HG02642 (cell line): ENCODE measurements at regions not wholly inside any gene's neighbourhood (a gene's known extent, or its start where the extent isn't known, plus 50 kb on each side); places are given as distances from the start of the nearest gene placed in this dataset.
"Not testable (repeated sequence)": the region's sequence is repeated elsewhere in the genome, so short reads cannot be mapped to it uniquely, and the experiment has no call there.

Experiments used
- ATAC-seq: cut with Tn5 transposase; IDR thresholded peaks from one replicate; pipeline ENCODE4 v1.9.1; 2021; ENCODE audit warnings: mild to moderate bottlenecking; ENCODE audit not compliant: unreplicated experiment, poor library complexity

- no peak for ATAC-seq
Observed at GRCh38 chr3:110887176-110887575, 184.4 kb upstream of the NECTIN3 start.

- ATAC-seq, result not testable (repeated sequence)
Observed at GRCh38 chr3:110888625-110889375, 182.8 kb upstream of the NECTIN3 start.

- not testable (repeated sequence) for ATAC-seq
Observed at GRCh38 chr3:110889376-110889699, 182.3 kb upstream of the NECTIN3 start.

- ATAC-seq, result no peak
Observed at GRCh38 chr3:110894574-110894973, 177.0 kb upstream of the NECTIN3 start.

GRCh38 chr3:110895054-110895453 is 176.6 kb upstream of the NECTIN3 start:
- no peak for ATAC-seq

- ATAC-seq, result no peak
Observed at GRCh38 chr3:110897046-110897445, 174.6 kb upstream of the NECTIN3 start.

GRCh38 chr3:110900576-110900975 is 171.0 kb upstream of the NECTIN3 start:
- ATAC-seq, result no peak

- no peak for ATAC-seq
Observed at GRCh38 chr3:110901536-110901935, 170.1 kb upstream of the NECTIN3 start.

- no peak for ATAC-seq
Observed at GRCh38 chr3:110902453-110903085, 169.0 kb upstream of the NECTIN3 start.

- no peak for ATAC-seq
Observed at GRCh38 chr3:110903771-110904519, 167.7 kb upstream of the NECTIN3 start.

- no peak for ATAC-seq
Observed at GRCh38 chr3:110904520-110904890, 167.1 kb upstream of the NECTIN3 start.

- no peak for ATAC-seq
Observed at GRCh38 chr3:110905121-110905520, 166.5 kb upstream of the NECTIN3 start.

GRCh38 chr3:110909839-110910238 is 161.8 kb upstream of the NECTIN3 start:
- ATAC-seq, result no peak

GRCh38 chr3:110910346-110910955 is 161.2 kb upstream of the NECTIN3 start:
- no peak for ATAC-seq

- ATAC-seq, result no peak
Observed at GRCh38 chr3:110918963-110919362, 152.7 kb upstream of the NECTIN3 start.

- no peak for ATAC-seq
Observed at GRCh38 chr3:110925798-110926197, 145.8 kb upstream of the NECTIN3 start.

GRCh38 chr3:110928016-110928662 is 143.5 kb upstream of the NECTIN3 start:
- no peak for ATAC-seq

GRCh38 chr3:110929816-110930215 is 141.8 kb upstream of the NECTIN3 start:
- ATAC-seq, result no peak

- ATAC-seq, result no peak
Observed at GRCh38 chr3:110932567-110932966, 139.0 kb upstream of the NECTIN3 start.

- ATAC-seq, result no peak
Observed at GRCh38 chr3:110933821-110934426, 137.7 kb upstream of the NECTIN3 start.
